GM12878 (cell line): ENCODE measurements at regions not wholly inside any gene's neighbourhood (a gene's known extent, or its start where the extent isn't known, plus 50 kb on each side); places are given as distances from the start of the nearest gene placed in this dataset.

Source experiments
- ATAC-seq: fragments of 200-7000 bp; cut with Tn5 transposase; 3 replicates; pipeline ENCODE4 v1.9.1; 2020; ENCODE audit warnings: mild to moderate bottlenecking, moderate library complexity
- BruUV-seq: library from RNA; stranded (reverse); fragments of 400-500 nt; replicated peaks from 2 replicates; lab custom pipeline; 2021; lab: Mats Ljungman, UMichigan
- CTCF ChIA-PET: fragments of 300-600 bp; sonication (Branson Sonifier 250); formaldehyde crosslinking; extraction: SDS; loops from one replicate; lab custom pipeline; 2021; ENCODE audit warnings: inconsistent platforms; lab: Yijun Ruan, JAX
- POLR2A ChIA-PET: fragments of 350-600 bp; formaldehyde crosslinking; extraction: SDS; loops from one replicate; lab custom pipeline; 2021; ENCODE audit warnings: inconsistent platforms; lab: Charles Lee
- RAD21 ChIA-PET: fragments of 300-600 bp; sonication (Branson Sonifier 250); formaldehyde crosslinking; loops from one replicate; lab custom pipeline; 2023; ENCODE audit warnings: antibody characterized with exemption; ENCODE audit not compliant: unreplicated experiment; lab: Charles Lee
- SMC1A ChIA-PET: fragments of 300-600 bp; sonication (Branson Sonifier 250); formaldehyde crosslinking; loops from one replicate; lab custom pipeline; 2023; ENCODE audit not compliant: unreplicated experiment, uncharacterized antibody; lab: Charles Lee
- DNase-seq: peaks from one replicate; pipeline ENCODE4 v3.0.0-alpha.2; 2011; ENCODE audit warnings: low read depth, low spot score
- FAIRE-seq: peaks from 3 replicates; lab custom pipeline; 2011; peaks lifted over from hg19 to GRCh38; lab: Jason Lieb, UNC
- H2AFZ ChIP-seq: 2 replicates; pipeline ENCODE4 v1.6.0; 2011; ENCODE audit warnings: low read depth, low read length, control low read depth; ENCODE audit not compliant: control insufficient read depth
- H3K27ac ChIP-seq: 2 replicates; pipeline ENCODE4 v1.5.1; 2011; ENCODE audit warnings: control low read depth; ENCODE audit not compliant: control insufficient read depth, insufficient read depth
- H3K27me3 ChIP-seq, 2 experiments: replicated peaks in 1 of 2; 2 replicates each; pipeline versions ENCODE4 v1.6.0 to v1.6.1; 2011; ENCODE audit warnings: low read length in 1 of 2; ENCODE audit not compliant: control insufficient read depth in 2 of 2, insufficient read depth in 2 of 2
- H3K36me3 ChIP-seq, 2 experiments: 2 replicates each; pipeline ENCODE4 v1.5.1; 2011; ENCODE audit warnings: low read length in 1 of 2; ENCODE audit not compliant: control insufficient read depth in 2 of 2, insufficient read depth in 2 of 2
- H3K4me1 ChIP-seq: 2 replicates; pipeline ENCODE4 v1.6.1; 2011; ENCODE audit warnings: mild to moderate bottlenecking, low read length, moderate library complexity, mixed read lengths; ENCODE audit not compliant: control insufficient read depth, insufficient read depth
- H3K4me2 ChIP-seq: 2 replicates; pipeline ENCODE4 v1.6.0; 2011; ENCODE audit warnings: control low read depth; ENCODE audit not compliant: control insufficient read depth, insufficient read depth
- H3K4me3 ChIP-seq: fragments of 200-600 bp; sonication (generic); 2 replicates; pipeline ENCODE4 v1.5.1; 2016
- H3K79me2 ChIP-seq: 2 replicates; pipeline ENCODE4 v1.6.0; 2011; ENCODE audit warnings: low read length; ENCODE audit not compliant: control insufficient read depth, insufficient read depth
- H3K9ac ChIP-seq: 2 replicates; pipeline ENCODE4 v1.8.0; 2011; ENCODE audit warnings: low read length, control low read depth, mixed read lengths; ENCODE audit not compliant: control insufficient read depth, insufficient read depth
- H3K9me3 ChIP-seq: replicated peaks from 3 replicates; pipeline ENCODE4 v1.5.1; 2011; ENCODE audit warnings: mild to moderate bottlenecking, low read length; ENCODE audit not compliant: control insufficient read depth, insufficient read depth
- H4K20me1 ChIP-seq: 2 replicates; pipeline ENCODE4 v1.6.0; 2011; ENCODE audit not compliant: control insufficient read depth, insufficient read depth
- CBX5 ChIP-seq: sonication (generic); IDR thresholded peaks from 2 replicates; pipeline ENCODE4 v1.6.1; 2016; ENCODE audit warnings: low read depth, moderate library complexity, mild to moderate bottlenecking, inconsistent platforms
- JUNB ChIP-seq: IDR thresholded peaks from 2 replicates; pipeline ENCODE4 v1.6.1; 2016; ENCODE audit warnings: antibody characterized with exemption, mild to moderate bottlenecking
- PAX8 ChIP-seq: fragments of 450-650 bp; IDR thresholded peaks from 2 replicates; pipeline ENCODE4 v1.6.1; 2017; ENCODE audit warnings: mild to moderate bottlenecking, moderate library complexity
- RCOR1 ChIP-seq: conservative IDR thresholded peaks from 2 replicates; pipeline ENCODE4 v1.6.1; 2012; ENCODE audit warnings: low read depth, low read length, improper control_type of control experiment
- RELA ChIP-seq: fragments of 450-650 bp; IDR thresholded peaks from 2 replicates; pipeline ENCODE4 v1.8.0; 2014; ENCODE audit warnings: borderline replicate concordance; ENCODE audit not compliant: partially characterized antibody
- SIN3A ChIP-seq: IDR thresholded peaks from 2 replicates; pipeline ENCODE4 v1.6.1; 2012; ENCODE audit warnings: low read depth, low read length, improper control_type of control experiment
- SMC3 ChIP-seq: IDR thresholded peaks from 2 replicates; pipeline ENCODE4 v1.6.1; 2011; ENCODE audit warnings: low read length, improper control_type of control experiment, borderline replicate concordance
- SUPT20H ChIP-seq: IDR thresholded peaks from 2 replicates; pipeline ENCODE4 v1.6.1; 2011; ENCODE audit warnings: low read depth, mild to moderate bottlenecking, low read length, moderate library complexity, borderline replicate concordance; ENCODE audit not compliant: control insufficient read depth
- WRNIP1 ChIP-seq: IDR thresholded peaks from 2 replicates; pipeline ENCODE4 v1.6.1; 2011; ENCODE audit warnings: low read depth, low read length, improper control_type of control experiment, borderline replicate concordance
- WGBS: methylation state at CpG from one replicate; pipeline ENCODE4 v1.1.6; 2016; ENCODE audit warnings: low lambda C conversion rate; ENCODE audit not compliant: insufficient replicate concordance, insufficient coverage; ENCODE audit errors: missing lambda C conversion rate; 5-methylcytosine and 5-hydroxymethylcytosine counted together
- in situ Hi-C: fragments of 300-500 bp; cut with MboI; formaldehyde crosslinking; loops from 9 replicates; pipeline ENCODE4 v1.14.3; 2018; ENCODE audit warnings: mixed read lengths
- intact Hi-C: fragments of 100-400 bp; cut with micrococcal nuclease; formaldehyde crosslinking; loops from one replicate; pipeline ENCODE4 v1.14.2; 2022; ENCODE audit not compliant: unreplicated experiment
- TF ChIP-seq, protein P1 (sequence below): fragments of 150-350 bp; IDR thresholded peaks from 2 replicates; pipeline ENCODE4 v1.6.1; 2016; ENCODE audit warnings: low read depth, low read length
- TF ChIP-seq, protein P2 (sequence below): fragments of 450-650 bp; IDR thresholded peaks from 2 replicates; pipeline ENCODE4 v1.6.1; 2016; ENCODE audit warnings: mild to moderate bottlenecking
- TF ChIP-seq, protein P3 (sequence below), 3 experiments: IDR thresholded peaks in 2 of 3; conservative IDR thresholded peaks in 1 of 3; 2 replicates each; pipeline ENCODE4 v1.5.1; 2011; ENCODE audit warnings: low read depth in 3 of 3, low read length in 3 of 3, mild to moderate bottlenecking in 3 of 3, control low read depth in 2 of 3, moderate library complexity in 2 of 3, inconsistent platforms in 1 of 3, mixed read lengths in 1 of 3; ENCODE audit not compliant: control insufficient read depth in 2 of 3, insufficient read depth in 1 of 3; ENCODE audit errors: extremely low read depth in 1 of 3
- TF ChIP-seq, protein P4 (sequence below): fragments of 450-650 bp; conservative IDR thresholded peaks from 2 replicates; pipeline ENCODE4 v1.6.1; 2017; ENCODE audit warnings: mild to moderate bottlenecking, moderate library complexity
- TF ChIP-seq, protein P5 (sequence below): IDR thresholded peaks from 2 replicates; pipeline ENCODE4 v1.6.1; 2012; ENCODE audit warnings: low read depth, low read length, improper control_type of control experiment

DNA sequence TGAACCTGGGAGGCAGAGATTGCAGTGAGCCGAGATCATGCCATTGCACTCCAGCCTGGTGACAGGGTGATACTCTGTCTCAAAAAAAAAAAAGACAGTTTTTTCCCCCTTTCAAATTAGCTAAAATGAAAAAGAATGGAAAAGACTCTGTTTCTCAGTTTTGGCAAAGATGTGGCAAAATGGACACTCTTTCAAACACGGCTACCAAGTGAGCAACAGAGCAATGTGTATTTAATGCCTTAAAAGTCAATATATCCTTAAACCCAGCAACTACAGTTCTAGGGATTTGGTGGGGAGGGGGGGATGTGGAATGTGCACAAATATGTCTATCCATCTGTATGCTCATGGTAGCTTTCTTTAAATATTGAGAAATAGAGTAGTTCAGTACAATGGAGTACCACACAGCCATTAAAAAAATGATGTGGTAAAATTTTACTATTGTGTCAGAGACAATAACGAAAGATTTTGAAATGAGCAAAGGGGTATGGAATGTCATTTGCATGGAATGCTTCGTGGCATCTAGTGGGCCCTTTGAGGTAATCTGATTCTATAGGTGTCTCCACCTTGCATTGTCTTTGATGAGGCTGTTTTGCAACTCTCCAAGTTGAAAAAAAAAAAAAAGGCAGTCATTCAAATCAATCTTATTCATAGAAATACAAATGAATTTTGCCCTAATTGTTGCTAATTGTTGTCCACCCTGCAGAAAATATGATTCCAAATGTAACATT lies 108.1 kb downstream of the AXIN2 start (continued):
- TF ChIP-seq, protein P1, sequence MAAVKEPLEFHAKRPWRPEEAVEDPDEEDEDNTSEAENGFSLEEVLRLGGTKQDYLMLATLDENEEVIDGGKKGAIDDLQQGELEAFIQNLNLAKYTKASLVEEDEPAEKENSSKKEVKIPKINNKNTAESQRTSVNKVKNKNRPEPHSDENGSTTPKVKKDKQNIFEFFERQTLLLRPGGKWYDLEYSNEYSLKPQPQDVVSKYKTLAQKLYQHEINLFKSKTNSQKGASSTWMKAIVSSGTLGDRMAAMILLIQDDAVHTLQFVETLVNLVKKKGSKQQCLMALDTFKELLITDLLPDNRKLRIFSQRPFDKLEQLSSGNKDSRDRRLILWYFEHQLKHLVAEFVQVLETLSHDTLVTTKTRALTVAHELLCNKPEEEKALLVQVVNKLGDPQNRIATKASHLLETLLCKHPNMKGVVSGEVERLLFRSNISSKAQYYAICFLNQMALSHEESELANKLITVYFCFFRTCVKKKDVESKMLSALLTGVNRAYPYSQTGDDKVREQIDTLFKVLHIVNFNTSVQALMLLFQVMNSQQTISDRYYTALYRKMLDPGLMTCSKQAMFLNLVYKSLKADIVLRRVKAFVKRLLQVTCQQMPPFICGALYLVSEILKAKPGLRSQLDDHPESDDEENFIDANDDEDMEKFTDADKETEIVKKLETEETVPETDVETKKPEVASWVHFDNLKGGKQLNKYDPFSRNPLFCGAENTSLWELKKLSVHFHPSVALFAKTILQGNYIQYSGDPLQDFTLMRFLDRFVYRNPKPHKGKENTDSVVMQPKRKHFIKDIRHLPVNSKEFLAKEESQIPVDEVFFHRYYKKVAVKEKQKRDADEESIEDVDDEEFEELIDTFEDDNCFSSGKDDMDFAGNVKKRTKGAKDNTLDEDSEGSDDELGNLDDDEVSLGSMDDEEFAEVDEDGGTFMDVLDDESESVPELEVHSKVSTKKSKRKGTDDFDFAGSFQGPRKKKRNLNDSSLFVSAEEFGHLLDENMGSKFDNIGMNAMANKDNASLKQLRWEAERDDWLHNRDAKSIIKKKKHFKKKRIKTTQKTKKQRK: no peak

DNA sequence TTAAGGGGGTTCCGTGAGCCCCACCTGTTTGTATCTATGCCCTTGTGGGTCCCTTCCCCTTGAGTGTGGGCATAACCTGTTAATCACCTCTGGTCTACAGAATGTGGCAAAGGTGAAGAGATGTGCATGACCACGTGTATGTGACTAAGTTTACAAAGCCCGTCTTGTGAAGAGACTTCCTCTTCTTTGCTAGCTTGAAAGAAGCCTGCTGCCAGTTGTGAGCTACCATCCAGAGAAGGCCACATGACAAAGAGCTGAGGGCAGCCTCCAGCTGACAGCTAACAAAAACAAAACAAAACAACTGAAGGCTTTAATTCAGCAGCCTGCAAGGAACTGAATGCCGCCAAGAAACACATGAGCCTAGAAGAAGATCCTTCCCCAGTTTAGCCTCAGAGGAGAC lies 112.0 kb downstream of the AXIN2 start:
- POLR2A ChIA-PET: no interaction called here
- RAD21 ChIA-PET: no interaction called here
- Histone ChIP-seq H4K20me1 (no peaks in the 10 kb centered on the region), H3K4me3 (no peak overlapping the region), H3K4me2 (no peak overlapping the region), H3K4me1 (no peaks in the 10 kb centered on the region), H3K9me3 (no peaks in the 10 kb centered on the region), H3K36me3 (no peaks in the 10 kb centered on the region), H3K27ac (no peak overlapping the region), H2AFZ (no peak overlapping the region), H3K79me2 (no peaks in the 10 kb centered on the region), H3K9ac (no peak overlapping the region), H3K27me3 (peaks cover 0 to 2% of the 10 kb centered on the region in 2 experiments; a peak in 2 of 4 replicates)
- no TSS peak for BruUV-seq
- 33% methylated on average over 4 of the region's 4 CpGs for WGBS
- no peak for DNase-seq
- FAIRE-seq: no peak
- intact Hi-C loops: no loop called here
- CTCF ChIA-PET: no interaction called here
- no peak for ATAC-seq
- SMC1A ChIA-PET: no interaction called here
- in situ Hi-C loops: no loop called here
- TF ChIP-seq SIN3A: no peak
- TF ChIP-seq SMC3: no peak
- no peak for TF ChIP-seq PAX8
- TF ChIP-seq WRNIP1: no peak
- TF ChIP-seq, protein P2, sequence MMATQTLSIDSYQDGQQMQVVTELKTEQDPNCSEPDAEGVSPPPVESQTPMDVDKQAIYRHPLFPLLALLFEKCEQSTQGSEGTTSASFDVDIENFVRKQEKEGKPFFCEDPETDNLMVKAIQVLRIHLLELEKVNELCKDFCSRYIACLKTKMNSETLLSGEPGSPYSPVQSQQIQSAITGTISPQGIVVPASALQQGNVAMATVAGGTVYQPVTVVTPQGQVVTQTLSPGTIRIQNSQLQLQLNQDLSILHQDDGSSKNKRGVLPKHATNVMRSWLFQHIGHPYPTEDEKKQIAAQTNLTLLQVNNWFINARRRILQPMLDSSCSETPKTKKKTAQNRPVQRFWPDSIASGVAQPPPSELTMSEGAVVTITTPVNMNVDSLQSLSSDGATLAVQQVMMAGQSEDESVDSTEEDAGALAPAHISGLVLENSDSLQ: no peak
- TF ChIP-seq SUPT20H: no peak
- TF ChIP-seq, protein P3, sequence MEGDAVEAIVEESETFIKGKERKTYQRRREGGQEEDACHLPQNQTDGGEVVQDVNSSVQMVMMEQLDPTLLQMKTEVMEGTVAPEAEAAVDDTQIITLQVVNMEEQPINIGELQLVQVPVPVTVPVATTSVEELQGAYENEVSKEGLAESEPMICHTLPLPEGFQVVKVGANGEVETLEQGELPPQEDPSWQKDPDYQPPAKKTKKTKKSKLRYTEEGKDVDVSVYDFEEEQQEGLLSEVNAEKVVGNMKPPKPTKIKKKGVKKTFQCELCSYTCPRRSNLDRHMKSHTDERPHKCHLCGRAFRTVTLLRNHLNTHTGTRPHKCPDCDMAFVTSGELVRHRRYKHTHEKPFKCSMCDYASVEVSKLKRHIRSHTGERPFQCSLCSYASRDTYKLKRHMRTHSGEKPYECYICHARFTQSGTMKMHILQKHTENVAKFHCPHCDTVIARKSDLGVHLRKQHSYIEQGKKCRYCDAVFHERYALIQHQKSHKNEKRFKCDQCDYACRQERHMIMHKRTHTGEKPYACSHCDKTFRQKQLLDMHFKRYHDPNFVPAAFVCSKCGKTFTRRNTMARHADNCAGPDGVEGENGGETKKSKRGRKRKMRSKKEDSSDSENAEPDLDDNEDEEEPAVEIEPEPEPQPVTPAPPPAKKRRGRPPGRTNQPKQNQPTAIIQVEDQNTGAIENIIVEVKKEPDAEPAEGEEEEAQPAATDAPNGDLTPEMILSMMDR (IDR thresholded peaks at IDR 0.05 in 2 of 3, conservative IDR thresholded peaks at IDR 0.05 in 1 of 3; ENCODE audit: control insufficient read depth in 2 of 3, extremely low read depth in 1 of 3, insufficient read depth in 1 of 3, low read depth in 3 of 3, low read length in 3 of 3): no peak
- no peak for TF ChIP-seq JUNB
- TF ChIP-seq CBX5: no peak
- TF ChIP-seq, protein P4, sequence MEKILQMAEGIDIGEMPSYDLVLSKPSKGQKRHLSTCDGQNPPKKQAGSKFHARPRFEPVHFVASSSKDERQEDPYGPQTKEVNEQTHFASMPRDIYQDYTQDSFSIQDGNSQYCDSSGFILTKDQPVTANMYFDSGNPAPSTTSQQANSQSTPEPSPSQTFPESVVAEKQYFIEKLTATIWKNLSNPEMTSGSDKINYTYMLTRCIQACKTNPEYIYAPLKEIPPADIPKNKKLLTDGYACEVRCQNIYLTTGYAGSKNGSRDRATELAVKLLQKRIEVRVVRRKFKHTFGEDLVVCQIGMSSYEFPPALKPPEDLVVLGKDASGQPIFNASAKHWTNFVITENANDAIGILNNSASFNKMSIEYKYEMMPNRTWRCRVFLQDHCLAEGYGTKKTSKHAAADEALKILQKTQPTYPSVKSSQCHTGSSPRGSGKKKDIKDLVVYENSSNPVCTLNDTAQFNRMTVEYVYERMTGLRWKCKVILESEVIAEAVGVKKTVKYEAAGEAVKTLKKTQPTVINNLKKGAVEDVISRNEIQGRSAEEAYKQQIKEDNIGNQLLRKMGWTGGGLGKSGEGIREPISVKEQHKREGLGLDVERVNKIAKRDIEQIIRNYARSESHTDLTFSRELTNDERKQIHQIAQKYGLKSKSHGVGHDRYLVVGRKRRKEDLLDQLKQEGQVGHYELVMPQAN: no peak
- TF ChIP-seq RCOR1: no peak
- TF ChIP-seq, protein P5, sequence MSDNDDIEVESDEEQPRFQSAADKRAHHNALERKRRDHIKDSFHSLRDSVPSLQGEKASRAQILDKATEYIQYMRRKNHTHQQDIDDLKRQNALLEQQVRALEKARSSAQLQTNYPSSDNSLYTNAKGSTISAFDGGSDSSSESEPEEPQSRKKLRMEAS: no peak
- TF ChIP-seq RELA: no peak
